ENCODE measurements at regions not wholly inside any gene's neighbourhood (a gene's known extent, or its start where the extent isn't known, plus 50 kb on each side); places are given as distances from the start of the nearest gene placed in this dataset.

GRCh38 chr5:180433032-180433422 is 61.2 kb upstream of the CNOT6 start:
- no TSS peak for BruUV-seq (replicated peaks)
- DNase-seq, result no peak
- intact Hi-C loops (cut with micrococcal nuclease; ENCODE audit: unreplicated experiment), result no loop called here
- H3K4me1 Mint-ChIP-seq (ENCODE audit: low read depth, unreplicated experiment), result no peaks in the 10 kb centered on the region
- no peaks in the 10 kb centered on the region for H3K36me3 Mint-ChIP-seq (ENCODE audit: insufficient read depth, unreplicated experiment)
- no peak overlapping the region for H3K4me3 Mint-ChIP-seq (ENCODE audit: low read depth, unreplicated experiment)
- CTCF ChIA-PET, result no interaction called here
- H3K9me3 Mint-ChIP-seq (ENCODE audit: low read depth, unreplicated experiment), result peaks cover 6% of the 10 kb centered on the region
- H3K27me3 Mint-ChIP-seq (ENCODE audit: unreplicated experiment), result peaks cover 11% of the 10 kb centered on the region
- TF ChIP-seq CTCF (IDR thresholded peaks at IDR 0.05; ENCODE audit: unreplicated experiment), result no peak
- H3K27ac Mint-ChIP-seq (ENCODE audit: unreplicated experiment), result no peak overlapping the region

- Mint-ChIP-seq H3K4me1 (ENCODE audit: low read depth, unreplicated experiment) (peaks cover 6% of the 10 kb centered on the region), H3K9me3 (ENCODE audit: low read depth, unreplicated experiment) (peaks cover 3% of the 10 kb centered on the region), H3K36me3 (ENCODE audit: insufficient read depth, unreplicated experiment) (no peaks in the 10 kb centered on the region), H3K27me3 (ENCODE audit: unreplicated experiment) (peaks cover 16% of the 10 kb centered on the region), H3K27ac (ENCODE audit: unreplicated experiment) (peak overlapping the region; percentile 33), H3K4me3 (ENCODE audit: low read depth, unreplicated experiment) (no peak overlapping the region)
- no TSS peak for BruUV-seq (replicated peaks)
- no peak for DNase-seq
- CTCF ChIA-PET, result no interaction called here
- intact Hi-C loops (cut with micrococcal nuclease; ENCODE audit: unreplicated experiment), result no loop called here
- no peak for TF ChIP-seq CTCF (IDR thresholded peaks at IDR 0.05; ENCODE audit: unreplicated experiment)
Observed at GRCh38 chr5:180435594-180435993, 58.6 kb upstream of the CNOT6 start.

- BruUV-seq (replicated peaks), result no TSS peak
- H3K9me3 Mint-ChIP-seq (ENCODE audit: low read depth, unreplicated experiment), result peaks cover 3% of the 10 kb centered on the region
- intact Hi-C loops (cut with micrococcal nuclease; ENCODE audit: unreplicated experiment), result no loop called here
Observed at GRCh38 chr5:180436275-180436674, 57.9 kb upstream of the CNOT6 start.

DNA sequence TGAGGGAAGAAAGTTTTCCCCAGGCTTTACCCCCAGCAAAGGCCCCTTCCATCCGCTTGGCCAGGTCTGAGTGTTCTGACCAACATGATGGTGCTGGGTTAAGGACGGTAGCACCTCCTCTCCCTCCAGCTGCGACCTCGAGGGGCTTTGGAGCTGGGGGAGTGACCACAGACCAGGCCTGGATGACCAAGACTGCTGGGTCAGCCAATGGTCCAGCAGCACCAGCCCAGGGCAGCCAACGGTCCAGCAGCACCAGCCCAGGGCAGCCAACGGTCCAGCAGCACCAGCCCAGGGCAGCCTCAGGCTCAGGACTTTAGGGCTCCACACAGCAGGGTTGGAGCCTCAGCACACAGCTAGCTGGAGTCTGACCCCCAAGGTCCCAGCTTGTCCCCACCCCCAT is 57.2 kb upstream of the CNOT6 start:
- H3K36me3 Mint-ChIP-seq (ENCODE audit: insufficient read depth, unreplicated experiment), result no peaks in the 10 kb centered on the region
- no TSS peak for BruUV-seq (replicated peaks)
- H3K4me1 Mint-ChIP-seq (ENCODE audit: low read depth, unreplicated experiment), result peaks cover 17% of the 10 kb centered on the region
- peaks cover 21% of the 10 kb centered on the region for H3K27me3 Mint-ChIP-seq (ENCODE audit: unreplicated experiment)
- H3K4me3 Mint-ChIP-seq (ENCODE audit: low read depth, unreplicated experiment), result no peak overlapping the region
- no peak overlapping the region for H3K27ac Mint-ChIP-seq (ENCODE audit: unreplicated experiment)
- no peak for TF ChIP-seq CTCF (IDR thresholded peaks at IDR 0.05; ENCODE audit: unreplicated experiment)
- CTCF ChIA-PET, result no interaction called here
- DNase-seq, result no peak
- H3K9me3 Mint-ChIP-seq (ENCODE audit: low read depth, unreplicated experiment), result peaks cover 3% of the 10 kb centered on the region
- intact Hi-C loops (cut with micrococcal nuclease; ENCODE audit: unreplicated experiment), result no loop called here

More at GRCh38 chr5:180436275-180436674, 57.9 kb upstream of the CNOT6 start:
- CTCF ChIA-PET, result no interaction called here
- Mint-ChIP-seq H3K27ac (ENCODE audit: unreplicated experiment) (no peak overlapping the region), H3K4me3 (ENCODE audit: low read depth, unreplicated experiment) (no peak overlapping the region), H3K27me3 (ENCODE audit: unreplicated experiment) (peaks cover 21% of the 10 kb centered on the region), H3K36me3 (ENCODE audit: insufficient read depth, unreplicated experiment) (no peaks in the 10 kb centered on the region), H3K4me1 (ENCODE audit: low read depth, unreplicated experiment) (peaks cover 10% of the 10 kb centered on the region)
- DNase-seq, result no peak
- no peak for TF ChIP-seq CTCF (IDR thresholded peaks at IDR 0.05; ENCODE audit: unreplicated experiment)

GRCh38 chr5:180437336-180437735 is 56.8 kb upstream of the CNOT6 start:
- intact Hi-C loops (cut with micrococcal nuclease; ENCODE audit: unreplicated experiment), result no loop called here
- TF ChIP-seq CTCF (IDR thresholded peaks at IDR 0.05; ENCODE audit: unreplicated experiment), result no peak
- Mint-ChIP-seq H3K9me3 (ENCODE audit: low read depth, unreplicated experiment) (peaks cover 3% of the 10 kb centered on the region), H3K27ac (ENCODE audit: unreplicated experiment) (no peak overlapping the region), H3K36me3 (ENCODE audit: insufficient read depth, unreplicated experiment) (no peaks in the 10 kb centered on the region), H3K4me1 (ENCODE audit: low read depth, unreplicated experiment) (peaks cover 21% of the 10 kb centered on the region), H3K4me3 (ENCODE audit: low read depth, unreplicated experiment) (no peak overlapping the region), H3K27me3 (ENCODE audit: unreplicated experiment) (peaks cover 21% of the 10 kb centered on the region)
- CTCF ChIA-PET, result no interaction called here
- BruUV-seq (replicated peaks), result no TSS peak
- no peak for DNase-seq
